H9 (cell line): ENCODE measurements at regions not wholly inside any gene's neighbourhood (a gene's known extent, or its start where the extent isn't known, plus 50 kb on each side); places are given as distances from the start of the nearest gene placed in this dataset.

Experiments used
- DNase-seq: peaks from one replicate; pipeline ENCODE4 v3.0.0-alpha.2; 2017
- H2AFZ ChIP-seq: one replicate; pipeline ENCODE4 v1.6.1; 2013; ENCODE audit warnings: mild to moderate bottlenecking, low read length, control low read depth, moderate library complexity
- H2AK5ac ChIP-seq: 2 replicates; pipeline ENCODE4 v1.6.1; 2013; ENCODE audit warnings: low read length, control low read depth, mixed read lengths; ENCODE audit not compliant: insufficient read length
- H2BK120ac ChIP-seq: one replicate; pipeline ENCODE4 v1.6.1; 2013; ENCODE audit warnings: low read depth, mild to moderate bottlenecking, low read length, control low read depth, inconsistent platforms; ENCODE audit not compliant: poor library complexity, severe bottlenecking
- H2BK12ac ChIP-seq: 2 replicates; pipeline ENCODE4 v1.6.1; 2013; ENCODE audit warnings: low read length, control low read depth, mixed read lengths, low read depth; ENCODE audit not compliant: insufficient read length
- H2BK15ac ChIP-seq: 2 replicates; pipeline ENCODE4 v1.6.1; 2013; ENCODE audit warnings: low read depth, low read length, control low read depth
- H2BK20ac ChIP-seq: one replicate; pipeline ENCODE4 v1.6.1; 2013; ENCODE audit warnings: low read depth, mild to moderate bottlenecking, low read length, control low read depth, inconsistent platforms; ENCODE audit not compliant: poor library complexity, severe bottlenecking
- H2BK5ac ChIP-seq: 2 replicates; pipeline ENCODE4 v1.6.1; 2013; ENCODE audit warnings: low read length, control low read depth, mixed read lengths; ENCODE audit not compliant: insufficient read length
- H3K14ac ChIP-seq: 2 replicates; pipeline ENCODE4 v1.6.1; 2013; ENCODE audit warnings: low read length, control low read depth; ENCODE audit not compliant: insufficient read depth
- H3K18ac ChIP-seq: 2 replicates; pipeline ENCODE4 v1.6.1; 2013; ENCODE audit warnings: low read depth, mild to moderate bottlenecking, mixed read lengths, low read length, control low read depth; ENCODE audit not compliant: insufficient read length
- H3K23ac ChIP-seq: 2 replicates; pipeline ENCODE4 v1.6.1; 2013; ENCODE audit warnings: low read length, control low read depth, mixed read lengths, low read depth; ENCODE audit not compliant: insufficient read length
- H3K23me2 ChIP-seq: 2 replicates; pipeline ENCODE4 v1.6.1; 2013; ENCODE audit warnings: low read depth, mild to moderate bottlenecking, mixed read lengths, low read length, control low read depth; ENCODE audit not compliant: insufficient read length, poor library complexity, severe bottlenecking
- H3K27ac ChIP-seq: 2 replicates; pipeline ENCODE4 v1.5.1; 2013; ENCODE audit warnings: low read length, control low read depth, mixed read lengths, low read depth; ENCODE audit not compliant: insufficient read length
- H3K27me3 ChIP-seq: 2 replicates; pipeline ENCODE4 v1.6.1; 2013; ENCODE audit warnings: low read length, control low read depth, inconsistent platforms; ENCODE audit not compliant: insufficient read depth
- H3K4ac ChIP-seq: 2 replicates; pipeline ENCODE4 v1.6.1; 2013; ENCODE audit warnings: low read depth, mild to moderate bottlenecking, control low read depth, inconsistent platforms, low read length, moderate library complexity
- H3K4me1 ChIP-seq: 2 replicates; pipeline ENCODE4 v1.6.1; 2013; ENCODE audit warnings: low read length, control low read depth, inconsistent platforms; ENCODE audit not compliant: insufficient read depth
- H3K4me2 ChIP-seq: 2 replicates; pipeline ENCODE4 v1.6.1; 2013; ENCODE audit warnings: low read length, control low read depth, mixed read lengths; ENCODE audit not compliant: insufficient read length, insufficient read depth
- H3K56ac ChIP-seq: 2 replicates; pipeline ENCODE4 v1.6.1; 2013; ENCODE audit warnings: low read depth, mild to moderate bottlenecking, mixed read lengths, low read length, control low read depth; ENCODE audit not compliant: insufficient read length
- H3K79me1 ChIP-seq: 2 replicates; pipeline ENCODE4 v1.6.1; 2013; ENCODE audit warnings: low read depth, mild to moderate bottlenecking, moderate library complexity, low read length, control low read depth, inconsistent platforms; ENCODE audit not compliant: insufficient read depth, poor library complexity, severe bottlenecking
- H3K79me2 ChIP-seq: 2 replicates; pipeline ENCODE4 v1.6.1; 2013; ENCODE audit warnings: low read length, control low read depth, inconsistent platforms; ENCODE audit not compliant: insufficient read depth
- H3K9ac ChIP-seq: 2 replicates; pipeline ENCODE4 v1.6.1; 2013; ENCODE audit warnings: low read length, control low read depth, mixed read lengths; ENCODE audit not compliant: insufficient read length; ENCODE audit errors: extremely low read depth
- H3K9me3 ChIP-seq: one replicate; pipeline ENCODE4 v1.6.1; 2013; ENCODE audit warnings: low read depth, low read length, inconsistent platforms; ENCODE audit not compliant: control insufficient read depth
- H3T11ph ChIP-seq: one replicate; pipeline ENCODE4 v1.6.1; 2013; ENCODE audit warnings: mild to moderate bottlenecking, low read length, control low read depth, inconsistent platforms
- H4K20me1 ChIP-seq: one replicate; pipeline ENCODE4 v1.6.1; 2013; ENCODE audit not compliant: control insufficient read depth, insufficient read length, insufficient read depth
- H4K5ac ChIP-seq: 2 replicates; pipeline ENCODE4 v1.6.1; 2013; ENCODE audit warnings: low read depth, mild to moderate bottlenecking, mixed read lengths, low read length, control low read depth; ENCODE audit not compliant: insufficient read length
- H4K8ac ChIP-seq: replicated peaks from 2 replicates; pipeline ENCODE4 v1.6.1; 2013; ENCODE audit warnings: low read length, control low read depth, mixed read lengths, low read depth; ENCODE audit not compliant: insufficient read length
- H4K91ac ChIP-seq: 2 replicates; pipeline ENCODE4 v1.6.1; 2013; ENCODE audit warnings: low read depth, mild to moderate bottlenecking, moderate library complexity, mixed read lengths, low read length, control low read depth; ENCODE audit not compliant: insufficient read length
- H3K27ac Mint-ChIP-seq, 3 experiments: 2 replicates in 2 of 3; 3 replicates in 1 of 3; pipeline ENCODE4 v1.8.0; 2020 to 2021; ENCODE audit warnings: mixed read lengths in 3 of 3, mild to moderate bottlenecking in 1 of 3, moderate library complexity in 1 of 3
- H3K27me3 Mint-ChIP-seq: 2 replicates; pipeline ENCODE4 v1.8.0; 2021; ENCODE audit warnings: low read depth, mild to moderate bottlenecking, moderate library complexity, mixed read lengths
- H3K36me3 Mint-ChIP-seq, 3 experiments: 2 replicates in 2 of 3; 3 replicates in 1 of 3; pipeline ENCODE4 v1.8.0; 2020 to 2021; ENCODE audit warnings: low read depth in 3 of 3, mixed read lengths in 3 of 3; ENCODE audit not compliant: insufficient read depth in 1 of 3
- H3K4me1 Mint-ChIP-seq, 2 experiments: 2 replicates each; pipeline ENCODE4 v1.8.0; 2020; ENCODE audit warnings: mixed read lengths in 2 of 2
- H3K4me3 Mint-ChIP-seq, 2 experiments: 2 replicates in 1 of 2; 3 replicates in 1 of 2; pipeline ENCODE4 v1.8.0; 2020 to 2021; ENCODE audit warnings: mild to moderate bottlenecking in 2 of 2, mixed read lengths in 2 of 2, moderate library complexity in 1 of 2
- H3K9me3 Mint-ChIP-seq, 2 experiments: 2 replicates in 1 of 2; 3 replicates in 1 of 2; pipeline ENCODE4 v1.8.0; 2020; ENCODE audit warnings: mild to moderate bottlenecking in 2 of 2, mixed read lengths in 2 of 2, moderate library complexity in 1 of 2
- CTCF ChIP-seq: fragments of 200-600 bp; sonication (generic); conservative IDR thresholded peaks from 3 replicates; pipeline ENCODE4 v1.8.0; 2021; ENCODE audit warnings: antibody characterized with exemption, mild to moderate bottlenecking
- WGBS: extraction: QIAGEN DNeasy Blood & Tissue Kit; methylation state at CpG from one replicate; pipeline ENCODE4 v1.1.7; 2013; ENCODE audit warnings: missing lambda C conversion rate, low lambda C conversion rate, mixed read lengths; ENCODE audit not compliant: insufficient read length; ENCODE audit errors: extremely low coverage; 5-methylcytosine and 5-hydroxymethylcytosine counted together

- Histone ChIP-seq H2AK5ac (no peak overlapping the region), H3K14ac (no peak overlapping the region), H2BK120ac (no peak overlapping the region), H4K5ac (no peak overlapping the region), H3K27ac (no peak overlapping the region), H4K8ac (no peak overlapping the region), H3T11ph (no peak overlapping the region), H3K23me2 (no peaks in the 10 kb centered on the region), H3K23ac (no peak overlapping the region), H3K79me2 (no peaks in the 10 kb centered on the region), H2BK5ac (no peak overlapping the region), H2BK20ac (no peak overlapping the region), H3K4ac (no peak overlapping the region), H2BK15ac (no peak overlapping the region), H3K56ac (no peak overlapping the region), H3K9me3 (no peaks in the 10 kb centered on the region), H3K27me3 (no peaks in the 10 kb centered on the region), H3K4me1 (no peaks in the 10 kb centered on the region), H3K9ac (no peak overlapping the region), H2AFZ (no peak overlapping the region), H3K79me1 (no peaks in the 10 kb centered on the region), H3K4me2 (no peak overlapping the region), H4K20me1 (no peaks in the 10 kb centered on the region), H2BK12ac (no peak overlapping the region), H4K91ac (no peak overlapping the region), H3K18ac (no peak overlapping the region)
- H3K27ac Mint-ChIP-seq, result no peak overlapping the region
- no CpG with 5 or more reads among the region's 2 CpGs for WGBS
- H3K9me3 Mint-ChIP-seq, result no peaks in the 10 kb centered on the region
- H3K4me3 Mint-ChIP-seq, result no peak overlapping the region
- no peak for DNase-seq
- no peaks in the 10 kb centered on the region for H3K36me3 Mint-ChIP-seq
- no peak for TF ChIP-seq CTCF
- peaks cover 7% of the 10 kb centered on the region for H3K27me3 Mint-ChIP-seq
- H3K4me1 Mint-ChIP-seq, result no peaks in the 10 kb centered on the region
Observed at GRCh38 chr6:78243519-78243918, 590.7 kb downstream of the MEI4 start.
